RCC 7860 (cell line): ENCODE measurements at regions not wholly inside any gene's neighbourhood (a gene's known extent, or its start where the extent isn't known, plus 50 kb on each side); places are given as distances from the start of the nearest gene placed in this dataset.

Experiments
- DNase-seq: peaks from one replicate; pipeline ENCODE4 v3.0.0-alpha.2; 2015; ENCODE audit warnings: low spot score
- FAIRE-seq: peaks from 2 replicates; lab custom pipeline; 2012; peaks lifted over from hg19 to GRCh38; lab: Jason Lieb, UNC

DNA sequence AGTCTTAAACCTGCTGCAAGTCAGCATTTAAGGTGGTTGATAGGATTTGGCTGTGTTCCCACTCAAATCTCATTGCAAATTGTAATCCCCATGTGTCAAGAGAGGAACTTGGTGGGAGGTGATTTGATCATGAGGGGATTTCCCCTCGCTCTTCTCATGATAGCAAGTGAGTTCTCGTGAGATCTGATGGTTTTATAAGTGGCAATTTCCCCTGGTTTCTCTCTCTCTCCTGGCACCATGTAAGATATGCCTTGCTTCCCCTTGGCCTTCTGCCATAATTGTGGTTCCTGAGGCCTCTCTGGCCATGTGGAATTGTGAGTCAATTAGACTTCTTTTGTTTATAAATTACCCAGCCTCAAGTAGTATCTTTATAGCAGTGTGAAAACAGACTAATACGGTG, 84.3 kb upstream of the SMC2 start:
- DNase-seq (no peak), FAIRE-seq (no peak)

GRCh38 chr9:104022083-104022482, 72.0 kb upstream of the SMC2 start:
- FAIRE-seq = no peak
- no peak for DNase-seq

DNA sequence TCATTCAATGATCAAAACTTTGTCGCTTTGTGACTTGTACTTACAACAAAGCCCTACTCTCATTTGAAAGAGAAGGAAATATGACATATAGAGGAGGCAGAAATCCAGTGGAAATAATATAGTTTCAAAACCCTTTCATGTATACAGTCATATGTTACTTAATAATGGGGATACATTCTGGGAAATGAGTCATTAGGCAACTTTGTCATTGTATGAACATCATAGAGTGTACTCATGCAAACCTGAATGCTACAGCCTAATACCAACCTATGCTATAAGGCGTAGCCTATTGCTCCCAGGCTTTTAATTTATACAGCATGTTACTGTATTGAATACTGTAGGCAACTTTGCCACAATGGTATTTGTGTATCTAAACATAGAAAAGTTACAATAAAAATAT, 69.0 kb upstream of the SMC2 start:
- FAIRE-seq = no peak
- DNase-seq = no peak

DNA sequence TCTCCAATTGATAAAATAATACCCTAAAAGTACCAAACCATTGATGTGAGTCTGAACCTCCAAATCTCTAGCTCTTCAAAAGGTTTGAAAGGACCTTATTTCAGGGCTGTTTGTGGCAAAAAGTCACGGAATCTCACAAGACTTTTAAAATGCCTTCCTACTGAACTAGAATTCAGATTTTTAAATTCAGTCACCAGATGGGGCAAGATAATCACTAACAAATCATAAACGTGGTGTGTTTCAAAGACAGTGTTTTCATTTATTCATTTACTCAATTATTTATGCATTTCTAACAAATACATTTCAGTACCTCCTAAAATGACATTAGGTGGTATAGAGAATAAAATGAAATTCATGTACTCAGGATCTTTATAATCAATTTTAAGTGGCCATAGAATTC, 68.2 kb upstream of the SMC2 start:
- no peak for FAIRE-seq
- no peak for DNase-seq

GRCh38 chr9:104027295-104027694, 66.8 kb upstream of the SMC2 start:
- DNase-seq = no peak
- no peak for FAIRE-seq

- no peak for DNase-seq
- no peak for FAIRE-seq
Observed at GRCh38 chr9:104028827-104029226, 65.3 kb upstream of the SMC2 start.
